ENCODE measurements at regions not wholly inside any gene's neighbourhood (a gene's known extent, or its start where the extent isn't known, plus 50 kb on each side); places are given as distances from the start of the nearest gene placed in this dataset.

- DNase-seq (ENCODE audit: low read depth), result no peak
These were observed 68.3 kb upstream of the CRHR1 start for GRCh38 chr17:45715787-45716186.

- no peak for DNase-seq (ENCODE audit: low read depth)
These were observed 65.3 kb upstream of the CRHR1 start for GRCh38 chr17:45718791-45719190.

- peak; percentile 82 for DNase-seq (ENCODE audit: low read depth)
These were observed 64.6 kb upstream of the CRHR1 start for GRCh38 chr17:45719335-45720071.

- no peak for DNase-seq (ENCODE audit: low read depth)
These were observed 63.7 kb upstream of the CRHR1 start for GRCh38 chr17:45720386-45720785.

GRCh38 chr17:45722161-45722560 lies 62.0 kb upstream of the CRHR1 start:
- peak; percentile 17 for DNase-seq (ENCODE audit: low read depth)

GRCh38 chr17:45729294-45729907 lies 54.7 kb upstream of the CRHR1 start:
- no peak for DNase-seq (ENCODE audit: low read depth)

- no peak for DNase-seq (ENCODE audit: low read depth)
These were observed 53.9 kb upstream of the CRHR1 start for GRCh38 chr17:45730192-45730591.

GRCh38 chr17:45731459-45731858 lies 52.7 kb upstream of the CRHR1 start:
- DNase-seq (ENCODE audit: low read depth), result no peak

GRCh38 chr17:45732926-45733505 lies 51.1 kb upstream of the CRHR1 start:
- DNase-seq (ENCODE audit: low read depth), result no peak

- no peak for DNase-seq (ENCODE audit: low read depth)
These were observed 50.3 kb upstream of the CRHR1 start for GRCh38 chr17:45733781-45734180.
